Activated CD4-positive, alpha-beta T cell treated with anti-CD3 and anti-CD28 coated beads, Interleukin-2, amount 10 ng/mL, durations not matched to agents 24 days and 14 days (primary cell): ENCODE measurements at regions not wholly inside any gene's neighbourhood (a gene's known extent, or its start where the extent isn't known, plus 50 kb on each side); places are given as distances from the start of the nearest gene placed in this dataset.

Experiments
- DNase-seq: peaks from one replicate; pipeline ENCODE4 v3.0.0; 2022
- H3K27ac Mint-ChIP-seq: one replicate; pipeline ENCODE4 v1.8.0; 2022; ENCODE audit warnings: mild to moderate bottlenecking, mixed read lengths
- H3K27me3 Mint-ChIP-seq: one replicate; pipeline ENCODE4 v1.8.0; 2022; ENCODE audit warnings: mixed read lengths
- H3K36me3 Mint-ChIP-seq: one replicate; pipeline ENCODE4 v1.8.0; 2022; ENCODE audit warnings: low read depth, mild to moderate bottlenecking, mixed read lengths
- H3K4me1 Mint-ChIP-seq: one replicate; pipeline ENCODE4 v1.8.0; 2021; ENCODE audit warnings: mixed read lengths
- H3K4me3 Mint-ChIP-seq: one replicate; pipeline ENCODE4 v1.8.0; 2022; ENCODE audit warnings: mild to moderate bottlenecking, moderate library complexity, mixed read lengths
- H3K9me3 Mint-ChIP-seq: one replicate; pipeline ENCODE4 v1.8.0; 2021; ENCODE audit warnings: mixed read lengths
- intact Hi-C: fragments of 100-400 bp; cut with micrococcal nuclease; formaldehyde crosslinking; loops from one replicate; pipeline ENCODE4 v1.15.1; 2023

DNA sequence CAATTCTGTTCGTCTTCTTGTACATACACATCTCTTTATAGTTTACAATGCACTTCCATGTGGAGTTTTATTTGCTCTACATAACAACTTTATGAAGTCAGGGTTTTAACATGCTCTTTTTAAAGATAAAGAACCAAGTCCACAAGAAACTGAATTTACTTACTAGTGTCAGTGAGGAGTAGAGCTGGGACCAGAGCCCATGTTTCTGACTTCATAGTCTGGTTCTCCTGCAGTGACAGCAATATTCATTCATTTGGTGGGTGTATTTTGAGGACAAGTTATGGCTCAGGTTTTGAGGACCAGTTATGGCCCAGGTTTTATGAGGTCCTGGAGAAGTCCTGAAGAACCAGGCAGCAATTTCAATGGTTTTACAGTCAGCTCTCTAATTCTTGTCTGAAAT, 481.9 kb upstream of the TNC start:
- Mint-ChIP-seq H3K27ac (no peak overlapping the region), H3K27me3 (peaks cover 16% of the 10 kb centered on the region), H3K9me3 (no peaks in the 10 kb centered on the region), H3K36me3 (no peaks in the 10 kb centered on the region), H3K4me1 (no peaks in the 10 kb centered on the region), H3K4me3 (no peak overlapping the region)
- DNase-seq: no peak
- intact Hi-C loops: loop anchor here (5.0 kb wide), 1 partner anchor 972 kb away; no protein-coding TSS in a partner anchor

- Mint-ChIP-seq H3K27ac (no peak overlapping the region), H3K36me3 (no peaks in the 10 kb centered on the region), H3K4me3 (no peak overlapping the region), H3K4me1 (no peaks in the 10 kb centered on the region), H3K27me3 (peaks cover 9% of the 10 kb centered on the region), H3K9me3 (no peaks in the 10 kb centered on the region)
- intact Hi-C loops: no loop called here
- DNase-seq: no peak
These were observed 483.5 kb upstream of the TNC start for GRCh38 chr9:115601434-115601833.

DNA sequence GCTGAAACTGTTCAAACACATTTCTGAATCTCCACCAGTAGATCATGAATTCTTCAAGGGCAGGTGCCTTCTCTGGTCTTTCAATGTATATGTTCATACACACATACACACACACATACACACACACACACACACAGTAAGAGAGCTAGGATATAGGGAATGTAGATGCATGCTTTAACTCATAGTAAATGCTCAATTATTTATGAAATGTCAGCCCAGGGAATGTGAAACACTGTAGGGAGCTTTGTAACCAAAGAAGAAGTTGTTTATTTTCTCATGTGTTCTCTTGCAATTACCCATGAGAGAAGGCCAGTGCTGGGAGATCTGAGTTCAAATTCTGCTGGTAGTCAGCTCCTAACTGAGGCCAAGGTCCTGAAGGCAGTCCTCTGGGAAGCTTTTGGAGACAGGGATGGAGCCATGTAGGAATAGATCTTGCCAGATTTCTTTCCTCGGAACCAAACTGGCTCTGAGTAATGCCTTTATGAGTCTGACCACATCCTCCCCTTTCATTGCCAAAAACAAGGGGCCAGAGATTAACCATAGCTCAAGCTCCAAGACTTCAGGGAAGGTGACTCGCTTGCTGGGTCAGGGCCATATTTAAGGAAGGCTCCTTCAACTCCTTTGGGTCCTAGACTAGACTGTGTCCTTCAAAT, 487.0 kb upstream of the TNC start:
- Mint-ChIP-seq H3K4me1 (no peaks in the 10 kb centered on the region), H3K27ac (no peak overlapping the region), H3K36me3 (no peaks in the 10 kb centered on the region), H3K9me3 (no peaks in the 10 kb centered on the region), H3K27me3 (no peaks in the 10 kb centered on the region), H3K4me3 (no peak overlapping the region)
- intact Hi-C loops: no loop called here
- DNase-seq: no peak

DNA sequence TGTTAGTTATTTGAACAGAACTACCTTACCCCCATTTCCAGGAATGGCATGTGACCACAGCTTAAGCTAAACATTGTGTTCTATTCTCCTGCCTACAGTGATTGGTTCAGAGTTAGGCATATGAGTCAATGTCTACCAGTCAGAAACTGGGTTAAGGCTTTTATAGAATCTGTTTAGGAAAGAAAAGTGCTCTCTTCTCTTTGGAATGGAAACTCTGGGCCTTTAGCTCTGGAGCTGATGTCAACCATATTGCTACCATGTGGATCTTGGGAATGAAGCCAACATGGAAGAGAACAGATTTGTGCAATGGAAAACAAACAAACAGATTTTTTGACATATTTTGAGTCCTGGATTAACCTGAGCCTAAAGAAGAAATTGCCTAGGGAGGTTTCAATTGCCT, 488.9 kb upstream of the TNC start:
- no peaks in the 10 kb centered on the region for H3K27me3 Mint-ChIP-seq
- no peak overlapping the region for H3K4me3 Mint-ChIP-seq
- no peak for DNase-seq
- no peak overlapping the region for H3K27ac Mint-ChIP-seq
- H3K9me3 Mint-ChIP-seq: no peaks in the 10 kb centered on the region
- H3K36me3 Mint-ChIP-seq: no peaks in the 10 kb centered on the region
- no peaks in the 10 kb centered on the region for H3K4me1 Mint-ChIP-seq
- intact Hi-C loops: no loop called here

DNA sequence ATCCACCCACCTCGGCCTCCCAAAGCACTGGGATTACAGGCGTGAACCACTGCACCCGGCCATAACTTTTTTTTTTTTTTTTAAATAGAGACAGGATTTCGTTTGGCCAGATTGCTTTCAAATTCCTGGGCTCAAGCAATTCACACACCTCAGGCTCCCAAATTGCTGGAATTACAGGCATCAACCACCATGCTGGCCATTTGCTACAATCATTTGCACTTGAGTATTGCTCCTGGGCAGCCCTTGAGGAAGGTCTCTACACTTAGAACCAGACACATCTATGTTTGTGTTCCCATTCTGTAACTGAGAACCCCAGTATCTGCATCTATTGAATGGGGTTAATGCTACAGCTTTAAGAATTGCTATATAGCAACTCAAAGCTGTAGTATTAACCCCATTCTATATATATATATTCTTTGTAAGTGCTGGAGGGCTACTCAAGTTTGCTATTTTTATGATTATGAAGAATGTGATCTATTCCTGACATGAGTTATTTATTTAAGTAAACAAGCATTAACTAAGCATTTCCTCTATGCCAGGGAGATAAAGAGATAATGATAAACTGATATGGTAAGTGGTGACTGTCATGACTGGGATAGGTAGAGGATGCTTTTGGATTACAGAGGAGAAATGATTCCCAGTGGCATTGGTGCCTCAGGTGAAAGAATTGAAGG, 496.5 kb upstream of the TNC start:
- Mint-ChIP-seq H3K9me3 (no peaks in the 10 kb centered on the region), H3K27me3 (no peaks in the 10 kb centered on the region), H3K27ac (no peak overlapping the region), H3K36me3 (no peaks in the 10 kb centered on the region), H3K4me1 (no peaks in the 10 kb centered on the region), H3K4me3 (no peak overlapping the region)
- intact Hi-C loops: no loop called here
- DNase-seq: no peak

DNA sequence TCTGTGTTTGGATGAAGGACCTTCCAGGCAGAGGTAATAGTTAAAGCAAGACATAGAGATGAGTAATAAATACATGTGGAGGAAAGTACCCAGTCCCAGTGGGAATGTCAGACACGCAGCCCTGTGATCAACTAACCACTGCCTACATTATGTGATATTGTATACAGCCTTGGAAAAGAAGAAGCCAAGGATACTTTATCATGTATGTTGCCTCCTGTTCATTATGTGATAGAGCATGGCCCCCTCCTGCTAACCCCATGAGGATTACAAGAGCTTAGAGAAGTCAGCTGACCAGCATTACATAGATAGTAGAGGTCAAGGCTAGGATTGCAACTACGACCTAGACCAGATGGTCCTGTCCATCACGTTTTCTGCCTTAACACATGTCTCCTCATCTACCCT, 497.0 kb upstream of the TNC start:
- Mint-ChIP-seq H3K9me3 (no peaks in the 10 kb centered on the region), H3K4me1 (no peaks in the 10 kb centered on the region), H3K36me3 (no peaks in the 10 kb centered on the region), H3K4me3 (no peak overlapping the region), H3K27me3 (no peaks in the 10 kb centered on the region), H3K27ac (no peak overlapping the region)
- intact Hi-C loops: no loop called here
- DNase-seq: no peak

GRCh38 chr9:115615821-115616665, 498.1 kb upstream of the TNC start:
- no peaks in the 10 kb centered on the region for H3K27me3 Mint-ChIP-seq
- no peaks in the 10 kb centered on the region for H3K36me3 Mint-ChIP-seq
- no peak overlapping the region for H3K4me3 Mint-ChIP-seq
- no peaks in the 10 kb centered on the region for H3K4me1 Mint-ChIP-seq
- H3K9me3 Mint-ChIP-seq: no peaks in the 10 kb centered on the region
- DNase-seq: no peak
- intact Hi-C loops: no loop called here
- H3K27ac Mint-ChIP-seq: no peak overlapping the region

GRCh38 chr9:115616666-115617239, 498.8 kb upstream of the TNC start:
- Mint-ChIP-seq H3K4me1 (no peaks in the 10 kb centered on the region), H3K27me3 (no peaks in the 10 kb centered on the region), H3K4me3 (no peak overlapping the region), H3K36me3 (no peaks in the 10 kb centered on the region), H3K27ac (no peak overlapping the region), H3K9me3 (no peaks in the 10 kb centered on the region)
- DNase-seq: no peak
- intact Hi-C loops: no loop called here

- H3K4me1 Mint-ChIP-seq: no peaks in the 10 kb centered on the region
- H3K27me3 Mint-ChIP-seq: no peaks in the 10 kb centered on the region
- H3K9me3 Mint-ChIP-seq: no peaks in the 10 kb centered on the region
- H3K4me3 Mint-ChIP-seq: no peak overlapping the region
- intact Hi-C loops: no loop called here
- H3K27ac Mint-ChIP-seq: no peak overlapping the region
- DNase-seq: no peak
- H3K36me3 Mint-ChIP-seq: no peaks in the 10 kb centered on the region
These were observed 507.3 kb upstream of the TNC start for GRCh38 chr9:115625251-115625650.

DNA sequence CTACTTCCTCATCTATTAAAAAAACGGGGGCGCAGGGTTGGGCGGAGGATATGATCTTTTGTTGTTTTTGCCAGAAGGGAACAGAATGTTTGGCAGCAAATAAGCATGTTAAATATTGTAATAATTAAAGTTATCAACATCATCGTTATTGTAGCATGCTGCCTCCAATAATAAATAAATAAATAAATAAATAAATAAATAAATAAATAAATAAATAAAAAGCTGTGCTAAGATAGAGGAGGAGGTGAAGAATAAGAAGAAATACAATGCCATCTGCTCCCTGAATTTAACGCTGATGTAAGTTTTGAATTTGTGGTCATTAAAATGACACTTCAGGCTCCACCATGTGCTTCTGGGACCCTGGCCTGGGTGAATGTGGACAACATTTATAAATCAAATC, 508.0 kb upstream of the TNC start:
- intact Hi-C loops: no loop called here
- Mint-ChIP-seq H3K9me3 (no peaks in the 10 kb centered on the region), H3K4me1 (no peaks in the 10 kb centered on the region), H3K36me3 (no peaks in the 10 kb centered on the region), H3K4me3 (no peak overlapping the region), H3K27me3 (no peaks in the 10 kb centered on the region), H3K27ac (no peak overlapping the region)
- DNase-seq: no peak

DNA sequence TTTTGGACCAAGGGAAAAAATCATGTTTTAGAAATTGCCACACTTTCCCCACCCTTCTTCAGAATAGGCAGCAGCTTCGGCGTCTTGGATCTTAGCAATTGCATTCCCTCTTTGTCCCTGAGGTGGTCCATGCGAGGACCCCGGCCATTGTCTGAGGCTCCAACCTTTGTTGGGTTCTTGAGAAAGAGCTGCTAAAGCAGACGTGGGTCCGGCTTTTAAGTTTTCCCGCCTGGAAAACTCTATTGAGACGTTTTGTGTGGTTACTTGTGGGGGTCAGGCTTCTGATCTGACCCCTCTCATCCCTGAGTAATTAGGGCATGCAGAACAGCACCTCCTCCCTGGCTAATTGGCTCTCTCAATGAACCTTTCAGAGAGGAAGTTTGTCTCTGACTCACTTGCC, 509.6 kb upstream of the TNC start:
- intact Hi-C loops: no loop called here
- no peaks in the 10 kb centered on the region for H3K27me3 Mint-ChIP-seq
- H3K9me3 Mint-ChIP-seq: no peaks in the 10 kb centered on the region
- no peaks in the 10 kb centered on the region for H3K36me3 Mint-ChIP-seq
- no peaks in the 10 kb centered on the region for H3K4me1 Mint-ChIP-seq
- no peak for DNase-seq
- no peak overlapping the region for H3K27ac Mint-ChIP-seq
- H3K4me3 Mint-ChIP-seq: no peak overlapping the region

DNA sequence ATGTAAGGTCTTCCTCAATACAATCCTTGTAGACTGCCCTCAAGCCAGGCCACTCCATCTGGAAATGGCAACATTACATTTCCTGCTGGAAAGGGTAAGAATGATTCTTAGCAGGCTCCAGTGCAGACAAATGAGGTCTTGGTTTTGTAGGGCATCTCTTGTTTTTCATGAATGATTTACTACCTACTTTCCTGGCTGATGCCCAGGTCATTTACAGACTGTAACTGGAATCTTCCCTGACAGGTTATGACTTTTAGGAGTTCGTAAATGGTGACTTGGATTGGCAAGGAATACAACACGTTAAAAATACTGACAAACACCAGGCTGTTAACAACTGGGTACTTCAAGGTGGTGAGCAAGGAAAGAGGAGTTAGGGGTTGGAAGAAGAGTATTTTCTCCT, 510.5 kb upstream of the TNC start:
- Mint-ChIP-seq H3K27me3 (no peaks in the 10 kb centered on the region), H3K27ac (no peak overlapping the region), H3K9me3 (no peaks in the 10 kb centered on the region), H3K4me3 (no peak overlapping the region), H3K36me3 (no peaks in the 10 kb centered on the region), H3K4me1 (no peaks in the 10 kb centered on the region)
- intact Hi-C loops: no loop called here
- DNase-seq: no peak

DNA sequence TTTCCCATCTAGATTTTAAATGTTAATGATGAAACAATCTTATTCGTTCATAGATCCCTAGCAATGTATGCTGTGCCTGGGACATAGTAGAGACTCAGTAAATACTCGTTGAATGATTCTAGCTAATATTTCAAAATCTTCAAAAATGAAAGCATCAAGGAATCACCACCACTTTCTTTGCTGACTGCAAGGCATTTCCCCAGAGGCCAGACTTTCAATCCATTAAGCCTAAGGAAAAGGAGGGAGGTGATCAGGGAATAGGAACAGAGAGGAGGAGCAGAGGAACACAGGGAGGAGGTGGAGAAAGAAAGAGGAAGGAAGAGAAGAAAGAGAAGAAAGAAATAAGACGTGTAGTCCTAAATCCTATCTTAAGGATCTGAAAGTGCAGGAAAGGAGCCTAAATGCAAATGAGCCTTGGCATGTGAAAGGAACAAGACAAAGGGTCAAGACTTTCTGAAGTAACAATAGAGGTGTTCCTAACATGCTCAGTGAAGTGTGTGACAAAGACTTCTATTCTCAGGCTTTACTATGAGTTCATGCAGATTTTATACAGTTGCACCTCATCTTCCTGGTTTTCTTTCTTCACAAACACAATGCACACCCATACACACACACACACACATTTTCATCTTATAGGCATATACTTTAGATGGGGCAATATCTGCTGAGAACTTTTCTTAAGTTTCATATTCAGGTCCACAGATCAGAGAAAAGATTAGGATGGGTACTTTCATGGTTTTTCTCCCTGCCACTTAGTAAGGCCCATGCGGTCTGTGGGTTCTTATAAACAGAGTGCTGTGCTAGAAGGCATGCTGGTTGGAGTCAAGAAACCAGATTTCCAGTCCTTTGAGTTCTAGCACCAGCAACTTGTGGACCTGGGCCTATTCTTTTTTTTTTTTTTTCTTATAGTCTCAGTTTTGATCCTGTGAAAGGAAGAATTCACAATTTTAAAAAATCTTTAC, 512.2 kb upstream of the TNC start:
- no peak for DNase-seq
- no peaks in the 10 kb centered on the region for H3K4me1 Mint-ChIP-seq
- no peaks in the 10 kb centered on the region for H3K36me3 Mint-ChIP-seq
- H3K27ac Mint-ChIP-seq: no peak overlapping the region
- no peak overlapping the region for H3K4me3 Mint-ChIP-seq
- no peaks in the 10 kb centered on the region for H3K27me3 Mint-ChIP-seq
- intact Hi-C loops: no loop called here
- H3K9me3 Mint-ChIP-seq: no peaks in the 10 kb centered on the region
